Caco-2 (cell line): ENCODE measurements at regions not wholly inside any gene's neighbourhood (a gene's known extent, or its start where the extent isn't known, plus 50 kb on each side); places are given as distances from the start of the nearest gene placed in this dataset.

Experiments used
- BruUV-seq: library from RNA; stranded (reverse); fragments of 400-500 nt; replicated peaks from 2 replicates; lab custom pipeline; 2021; lab: Mats Ljungman, UMichigan
- CTCF ChIA-PET: fragments of 300-600 bp; sonication (Branson Sonifier 250); formaldehyde crosslinking; loops from one replicate; lab custom pipeline; 2022; ENCODE audit warnings: antibody characterized with exemption; lab: Charles Lee
- POLR2A ChIA-PET: fragments of 300-600 bp; sonication (Branson Sonifier 250); formaldehyde crosslinking; loops from one replicate; lab custom pipeline; 2022; ENCODE audit warnings: antibody characterized with exemption; lab: Charles Lee
- DNase-seq, 2 experiments: peaks; one replicate each; pipeline versions ENCODE4 v3.0.0 to v3.0.0-alpha.2; 2020 to 2022
- H3K27me3 ChIP-seq: replicated peaks from 2 replicates; pipeline ENCODE4 v1.6.0; 2011; ENCODE audit warnings: low read length; ENCODE audit not compliant: control insufficient read depth, insufficient read depth
- H3K36me3 ChIP-seq: 2 replicates; pipeline ENCODE4 v1.5.1; 2011; ENCODE audit warnings: low read length; ENCODE audit not compliant: control insufficient read depth, insufficient read depth
- H3K4me1 ChIP-seq: fragments of 250-450 bp; sonication (Bioruptor Pico); 2 replicates; pipeline ENCODE4 v1.5.1; 2020; ENCODE audit warnings: mild to moderate bottlenecking
- H3K4me3 ChIP-seq: 2 replicates; pipeline ENCODE4 v1.5.1; 2011; ENCODE audit warnings: low read depth, mild to moderate bottlenecking, control low read depth, low read length
- H3K9me3 ChIP-seq: fragments of 250-450 bp; sonication (Bioruptor Pico); 2 replicates; pipeline ENCODE4 v1.5.1; 2020; ENCODE audit warnings: mild to moderate bottlenecking, moderate library complexity
- H3K27ac Mint-ChIP-seq: one replicate; pipeline ENCODE4 v1.8.0; 2022; ENCODE audit warnings: mixed read lengths; ENCODE audit not compliant: unreplicated experiment
- H3K27me3 Mint-ChIP-seq: one replicate; pipeline ENCODE4 v1.8.0; 2022; ENCODE audit warnings: mixed read lengths; ENCODE audit not compliant: insufficient read depth, unreplicated experiment
- H3K36me3 Mint-ChIP-seq: one replicate; pipeline ENCODE4 v1.8.0; 2022; ENCODE audit warnings: mild to moderate bottlenecking, mixed read lengths; ENCODE audit not compliant: insufficient read depth, unreplicated experiment
- H3K4me1 Mint-ChIP-seq: one replicate; pipeline ENCODE4 v1.8.0; 2022; ENCODE audit warnings: low read depth, mixed read lengths; ENCODE audit not compliant: unreplicated experiment
- H3K4me3 Mint-ChIP-seq: one replicate; pipeline ENCODE4 v1.8.0; 2022; ENCODE audit warnings: mild to moderate bottlenecking, moderate library complexity, mixed read lengths; ENCODE audit not compliant: unreplicated experiment
- H3K9me3 Mint-ChIP-seq: one replicate; pipeline ENCODE4 v1.8.0; 2022; ENCODE audit warnings: mixed read lengths; ENCODE audit not compliant: unreplicated experiment
- CTCF ChIP-seq, 2 experiments: fragments of 200-600 bp in 1 of 2; IDR thresholded peaks; 1 replicate in 1 of 2; 2 replicates in 1 of 2; pipeline versions ENCODE4 v1.5.1 to v1.8.0; 2011 to 2022; ENCODE audit warnings: antibody characterized with exemption in 1 of 2, control low read depth in 1 of 2, inconsistent platforms in 1 of 2, low read depth in 1 of 2, low read length in 1 of 2, mild to moderate bottlenecking in 1 of 2, moderate library complexity in 1 of 2; ENCODE audit not compliant: insufficient read depth in 1 of 2, severe bottlenecking in 1 of 2, unreplicated experiment in 1 of 2
- intact Hi-C: fragments of 100-400 bp; cut with micrococcal nuclease; formaldehyde crosslinking; loops from one replicate; pipeline ENCODE4 v1.10.0; 2022; ENCODE audit not compliant: unreplicated experiment

GRCh38 chr6:133040803-133041419 lies 200.2 kb upstream of the EYA4 start:
- H3K4me1 Mint-ChIP-seq, result no peaks in the 10 kb centered on the region
- no TSS peak for BruUV-seq
- DNase-seq, result no peak
- H3K36me3 Mint-ChIP-seq, result no peaks in the 10 kb centered on the region
- Histone ChIP-seq H3K27me3 (no peaks in the 10 kb centered on the region), H3K4me1 (no peaks in the 10 kb centered on the region), H3K9me3 (no peaks in the 10 kb centered on the region), H3K4me3 (no peak overlapping the region), H3K36me3 (no peaks in the 10 kb centered on the region)
- intact Hi-C loops, result loop anchor here (1.0 to 10.0 kb wide), 4 partner anchors 78 to 512 kb away; no protein-coding TSS in a partner anchor
- no peak overlapping the region for H3K27ac Mint-ChIP-seq
- H3K9me3 Mint-ChIP-seq, result no peaks in the 10 kb centered on the region
- ChIA-PET POLR2A (no interaction called here), CTCF (interaction anchor here (0.8 kb wide), 1 partner anchor 78 kb away, joined by 3 read pairs; no protein-coding TSS in a partner anchor)
- H3K27me3 Mint-ChIP-seq, result no peaks in the 10 kb centered on the region
- H3K4me3 Mint-ChIP-seq, result no peak overlapping the region
- TF ChIP-seq CTCF (IDR thresholded peaks at IDR 0.05; ENCODE audit: insufficient read depth in 1 of 2, low read depth in 1 of 2, low read length in 1 of 2, severe bottlenecking in 1 of 2, unreplicated experiment in 1 of 2), result no peak

- no peaks in the 10 kb centered on the region for H3K9me3 ChIP-seq
- H3K9me3 Mint-ChIP-seq, result no peaks in the 10 kb centered on the region
- no peaks in the 10 kb centered on the region for H3K4me1 Mint-ChIP-seq
- TF ChIP-seq CTCF (IDR thresholded peaks at IDR 0.05; ENCODE audit: insufficient read depth in 1 of 2, low read depth in 1 of 2, low read length in 1 of 2, severe bottlenecking in 1 of 2, unreplicated experiment in 1 of 2), result no peak
- H3K4me3 Mint-ChIP-seq, result no peak overlapping the region
- no peak for DNase-seq
- no peaks in the 10 kb centered on the region for H3K36me3 Mint-ChIP-seq
- no TSS peak for BruUV-seq
- no peak overlapping the region for H3K27ac Mint-ChIP-seq
- ChIA-PET POLR2A (no interaction called here), CTCF (interaction anchor here (0.7 kb wide), 1 partner anchor 179 kb away, joined by 3 read pairs; no protein-coding TSS in a partner anchor)
- intact Hi-C loops, result loop anchor here (10.0 kb wide), 1 partner anchor 472 kb away; no protein-coding TSS in a partner anchor
- H3K27me3 ChIP-seq, result no peaks in the 10 kb centered on the region
- H3K36me3 ChIP-seq, result no peaks in the 10 kb centered on the region
- H3K4me3 ChIP-seq, result no peak overlapping the region
- no peaks in the 10 kb centered on the region for H3K4me1 ChIP-seq
- H3K27me3 Mint-ChIP-seq, result no peaks in the 10 kb centered on the region
These were observed 198.5 kb upstream of the EYA4 start for GRCh38 chr6:133042550-133043120.

GRCh38 chr6:133046576-133046975 lies 194.6 kb upstream of the EYA4 start:
- H3K4me3 ChIP-seq, result no peak overlapping the region
- Mint-ChIP-seq H3K36me3 (no peaks in the 10 kb centered on the region), H3K27ac (no peak overlapping the region), H3K9me3 (no peaks in the 10 kb centered on the region), H3K27me3 (peaks cover 1% of the 10 kb centered on the region), H3K4me3 (no peak overlapping the region), H3K4me1 (no peaks in the 10 kb centered on the region)
- POLR2A ChIA-PET, result no interaction called here
- H3K9me3 ChIP-seq, result no peaks in the 10 kb centered on the region
- H3K27me3 ChIP-seq, result no peaks in the 10 kb centered on the region
- TF ChIP-seq CTCF (IDR thresholded peaks at IDR 0.05; ENCODE audit: insufficient read depth in 1 of 2, low read depth in 1 of 2, low read length in 1 of 2, severe bottlenecking in 1 of 2, unreplicated experiment in 1 of 2), result no peak
- intact Hi-C loops, result loop anchor here (10.0 kb wide), 1 partner anchor 468 kb away; no protein-coding TSS in a partner anchor
- no peaks in the 10 kb centered on the region for H3K36me3 ChIP-seq
- CTCF ChIA-PET, result no interaction called here
- no peak for DNase-seq
- BruUV-seq, result no TSS peak
- no peaks in the 10 kb centered on the region for H3K4me1 ChIP-seq
